H1 (cell line): ENCODE measurements at regions not wholly inside any gene's neighbourhood (a gene's known extent, or its start where the extent isn't known, plus 50 kb on each side); places are given as distances from the start of the nearest gene placed in this dataset.

Experiments
- CEBPB ChIP-seq: IDR thresholded peaks from 2 replicates; pipeline ENCODE4 v1.6.1; 2012; ENCODE audit warnings: low read depth, low read length
- CHD7 ChIP-seq: fragments of 300-600 bp; sonication (generic); IDR thresholded peaks from 2 replicates; pipeline ENCODE4 v1.7.1; 2012; ENCODE audit warnings: low read length, moderate library complexity, mild to moderate bottlenecking, inconsistent platforms; ENCODE audit not compliant: insufficient replicate concordance
- KDM4A ChIP-seq: IDR thresholded peaks from one replicate; pipeline ENCODE4 v1.7.1; 2012; ENCODE audit warnings: low read depth, mild to moderate bottlenecking, moderate library complexity, low read length, inconsistent platforms; ENCODE audit not compliant: severe bottlenecking
- MAFK ChIP-seq: IDR thresholded peaks from 2 replicates; pipeline ENCODE4 v1.6.1; 2012; ENCODE audit warnings: low read depth, mild to moderate bottlenecking, improper control_type of control experiment, low read length
- USF2 ChIP-seq: IDR thresholded peaks from 2 replicates; pipeline ENCODE4 v1.6.1; 2011; ENCODE audit warnings: low read length, improper control_type of control experiment

GRCh38 chr3:181920409-181920808, 208.7 kb downstream of the SOX2 start (continued):
- TF ChIP-seq CHD7 = no peak
- TF ChIP-seq CEBPB = no peak
- no peak for TF ChIP-seq USF2
- TF ChIP-seq KDM4A = no peak
- TF ChIP-seq MAFK = no peak
- TF ChIP-seq, all 59 proteins: peak for 0
